ENCODE measurements at regions not wholly inside any gene's neighbourhood (a gene's known extent, or its start where the extent isn't known, plus 50 kb on each side); places are given as distances from the start of the nearest gene placed in this dataset.

DNA sequence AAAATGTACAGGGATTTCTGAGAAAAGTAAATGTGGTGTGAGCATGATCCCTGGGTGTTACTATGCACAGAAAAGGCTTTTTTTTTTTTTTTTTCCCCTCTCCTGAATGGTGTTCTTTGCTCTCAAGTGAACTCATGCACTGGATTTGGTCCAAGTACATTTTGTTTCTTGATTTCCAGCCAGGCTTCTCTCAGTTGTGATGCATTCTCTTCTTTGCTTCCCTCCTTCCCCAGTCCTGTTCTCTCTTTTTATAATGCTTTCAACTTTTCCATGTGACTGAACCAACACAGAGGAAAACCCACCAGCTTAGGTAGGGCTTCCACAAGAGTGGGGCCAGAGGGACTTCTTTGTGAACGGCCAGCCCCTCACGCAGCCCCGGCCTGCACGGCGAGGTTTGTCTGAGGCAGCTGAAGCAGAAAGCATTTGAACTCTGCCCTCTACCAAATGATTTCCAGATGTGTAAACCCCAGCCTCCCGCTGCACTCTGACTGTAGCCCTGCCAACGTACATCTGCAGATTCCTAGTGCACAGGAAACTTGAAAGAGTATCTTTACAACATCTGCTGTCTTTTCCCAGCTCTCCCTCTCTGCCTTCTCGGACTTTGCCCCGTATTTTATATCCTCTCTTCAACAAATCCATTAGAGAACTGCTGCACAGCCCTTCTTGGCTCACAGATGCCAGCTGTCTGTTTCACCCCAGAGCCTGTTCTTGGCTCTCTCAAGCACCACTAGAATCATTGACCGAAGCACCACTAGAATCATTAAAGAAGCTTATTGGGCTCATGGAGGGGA, 71.8 kb upstream of the CD180 start:
- H3K9me3 ChIP-seq (ENCODE audit: low read depth): peaks cover 3% of the 10 kb centered on the region
- H4K20me1 ChIP-seq (ENCODE audit: insufficient read depth, poor library complexity, severe bottlenecking): no peaks in the 10 kb centered on the region
- H3K4me3 ChIP-seq: no peak overlapping the region
- H3K36me3 ChIP-seq (replicated peaks; ENCODE audit: insufficient read depth, low read depth): no peaks in the 10 kb centered on the region
- H3K4me2 ChIP-seq: peak overlapping the region; percentile 38
- H3K4me1 ChIP-seq (ENCODE audit: insufficient read depth): peaks cover 54% of the 10 kb centered on the region
- no peak overlapping the region for H2AFZ ChIP-seq
- H3K27ac ChIP-seq: peak overlapping the region; percentile 94
- H3K27me3 ChIP-seq: no peaks in the 10 kb centered on the region
- 9% methylated on average over 10 of the region's 10 CpGs for WGBS (ENCODE audit: low lambda C conversion rate, missing lambda C conversion rate)
- TF ChIP-seq EZH2 (IDR thresholded peaks at IDR 0.05; ENCODE audit: borderline replicate concordance): no peak
- TF ChIP-seq, protein P1, sequence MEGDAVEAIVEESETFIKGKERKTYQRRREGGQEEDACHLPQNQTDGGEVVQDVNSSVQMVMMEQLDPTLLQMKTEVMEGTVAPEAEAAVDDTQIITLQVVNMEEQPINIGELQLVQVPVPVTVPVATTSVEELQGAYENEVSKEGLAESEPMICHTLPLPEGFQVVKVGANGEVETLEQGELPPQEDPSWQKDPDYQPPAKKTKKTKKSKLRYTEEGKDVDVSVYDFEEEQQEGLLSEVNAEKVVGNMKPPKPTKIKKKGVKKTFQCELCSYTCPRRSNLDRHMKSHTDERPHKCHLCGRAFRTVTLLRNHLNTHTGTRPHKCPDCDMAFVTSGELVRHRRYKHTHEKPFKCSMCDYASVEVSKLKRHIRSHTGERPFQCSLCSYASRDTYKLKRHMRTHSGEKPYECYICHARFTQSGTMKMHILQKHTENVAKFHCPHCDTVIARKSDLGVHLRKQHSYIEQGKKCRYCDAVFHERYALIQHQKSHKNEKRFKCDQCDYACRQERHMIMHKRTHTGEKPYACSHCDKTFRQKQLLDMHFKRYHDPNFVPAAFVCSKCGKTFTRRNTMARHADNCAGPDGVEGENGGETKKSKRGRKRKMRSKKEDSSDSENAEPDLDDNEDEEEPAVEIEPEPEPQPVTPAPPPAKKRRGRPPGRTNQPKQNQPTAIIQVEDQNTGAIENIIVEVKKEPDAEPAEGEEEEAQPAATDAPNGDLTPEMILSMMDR (IDR thresholded peaks at IDR 0.05; ENCODE audit: poor library complexity): no peak
- no peak for TF ChIP-seq EZH2phosphoT487 (IDR thresholded peaks at IDR 0.05; ENCODE audit: low read depth, severe bottlenecking, unreplicated experiment)
- peak; percentile 89 for DNase-seq (ENCODE audit: low spot score)
- H3K79me2 ChIP-seq: no peaks in the 10 kb centered on the region
- no peaks in the 10 kb centered on the region for H3K9me2 ChIP-seq (replicated peaks; ENCODE audit: insufficient read depth)

DNA sequence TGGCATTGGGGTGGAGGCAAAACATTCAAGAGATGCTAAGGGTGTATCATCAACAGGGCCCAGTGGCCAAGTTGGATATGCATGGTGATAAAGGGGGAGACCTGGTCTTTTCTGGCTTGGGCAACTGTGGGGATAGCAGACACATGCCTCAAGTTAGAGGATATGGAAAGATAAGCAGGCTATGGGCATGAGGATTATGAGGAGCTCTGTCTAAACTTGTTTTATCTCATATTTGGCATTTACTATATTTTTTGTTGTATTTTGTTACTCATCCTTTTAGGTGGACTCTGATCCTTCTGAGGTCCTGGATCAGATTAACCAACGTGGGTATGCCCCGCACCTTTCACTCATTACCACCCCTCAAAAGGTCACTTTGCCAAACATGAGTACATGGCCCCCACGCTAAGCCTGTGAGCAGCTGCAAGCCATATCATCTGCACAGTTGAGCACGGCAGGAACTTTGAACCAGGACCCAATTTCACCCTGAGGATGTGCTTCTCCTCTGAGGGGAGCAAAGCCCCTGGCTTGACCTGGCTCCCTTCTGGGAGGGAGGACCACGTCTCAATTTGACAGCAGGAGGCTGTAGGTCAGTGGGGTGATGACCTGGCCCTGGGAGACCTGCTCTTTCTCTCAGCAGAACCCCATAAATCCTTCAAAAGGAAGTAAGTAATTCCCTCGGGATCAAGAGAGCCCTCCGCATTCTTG, 71.1 kb upstream of the CD180 start:
- H3K27ac ChIP-seq: peak overlapping the region; percentile 94
- H4K20me1 ChIP-seq (ENCODE audit: insufficient read depth, poor library complexity, severe bottlenecking): no peaks in the 10 kb centered on the region
- peaks cover 54% of the 10 kb centered on the region for H3K4me1 ChIP-seq (ENCODE audit: insufficient read depth)
- WGBS (ENCODE audit: low lambda C conversion rate, missing lambda C conversion rate): 32% methylated on average over 7 of the region's 7 CpGs
- DNase-seq (ENCODE audit: low spot score): no peak
- no peaks in the 10 kb centered on the region for H3K79me2 ChIP-seq
- no peaks in the 10 kb centered on the region for H3K36me3 ChIP-seq (replicated peaks; ENCODE audit: insufficient read depth, low read depth)
- H3K27me3 ChIP-seq: no peaks in the 10 kb centered on the region
- no peak overlapping the region for H3K4me3 ChIP-seq
- H2AFZ ChIP-seq: no peak overlapping the region
- no peak for TF ChIP-seq EZH2 (IDR thresholded peaks at IDR 0.05; ENCODE audit: borderline replicate concordance)
- TF ChIP-seq, protein P1 (IDR thresholded peaks at IDR 0.05; ENCODE audit: poor library complexity): no peak
- TF ChIP-seq EZH2phosphoT487 (IDR thresholded peaks at IDR 0.05; ENCODE audit: low read depth, severe bottlenecking, unreplicated experiment): no peak
- H3K9me2 ChIP-seq (replicated peaks; ENCODE audit: insufficient read depth): no peaks in the 10 kb centered on the region
- peak overlapping the region; percentile 38 for H3K4me2 ChIP-seq
- peaks cover 3% of the 10 kb centered on the region for H3K9me3 ChIP-seq (ENCODE audit: low read depth)

DNA sequence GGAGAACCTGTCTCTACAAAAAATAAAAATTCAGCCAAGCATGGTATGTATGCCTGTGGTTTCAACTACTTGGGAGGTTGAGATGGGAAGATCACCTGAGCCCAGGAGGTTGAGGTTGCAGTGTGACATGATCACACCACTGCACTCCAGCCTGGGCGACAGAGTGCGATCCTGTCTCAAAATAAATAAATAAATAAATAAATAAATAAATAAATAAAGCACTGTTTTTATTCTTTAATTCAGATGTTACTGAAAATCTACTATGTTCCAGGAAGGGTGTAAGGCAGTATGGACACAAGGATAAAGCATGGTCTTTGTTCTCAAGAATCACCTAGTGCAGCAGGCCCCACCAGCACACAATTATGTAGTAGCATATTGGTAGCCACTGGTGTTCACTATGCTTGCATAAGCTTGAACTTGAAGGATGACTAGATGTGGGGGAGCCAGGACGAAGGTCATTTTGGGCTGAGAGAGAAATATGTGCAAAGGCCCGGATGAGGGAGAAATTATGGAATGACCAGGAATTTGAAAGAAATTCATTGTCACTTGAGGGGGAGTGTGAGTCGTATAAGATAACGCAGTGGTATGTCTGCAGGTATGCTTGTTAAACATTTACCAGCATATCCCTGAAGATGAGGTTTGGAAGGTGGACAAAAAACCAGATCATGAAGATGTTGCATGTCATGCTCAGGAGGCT, 70.2 kb upstream of the CD180 start:
- peak overlapping the region; percentile 94 for H3K27ac ChIP-seq
- 78% methylated on average over 6 of the region's 6 CpGs for WGBS (ENCODE audit: low lambda C conversion rate, missing lambda C conversion rate)
- no peak overlapping the region for H2AFZ ChIP-seq
- no peaks in the 10 kb centered on the region for H3K36me3 ChIP-seq (replicated peaks; ENCODE audit: insufficient read depth, low read depth)
- no peak overlapping the region for H3K4me3 ChIP-seq
- H3K27me3 ChIP-seq: no peaks in the 10 kb centered on the region
- H4K20me1 ChIP-seq (ENCODE audit: insufficient read depth, poor library complexity, severe bottlenecking): no peaks in the 10 kb centered on the region
- TF ChIP-seq EZH2phosphoT487 (IDR thresholded peaks at IDR 0.05; ENCODE audit: low read depth, severe bottlenecking, unreplicated experiment): no peak
- TF ChIP-seq, protein P1 (IDR thresholded peaks at IDR 0.05; ENCODE audit: poor library complexity): no peak
- TF ChIP-seq EZH2 (IDR thresholded peaks at IDR 0.05; ENCODE audit: borderline replicate concordance): no peak
- no peaks in the 10 kb centered on the region for H3K9me2 ChIP-seq (replicated peaks; ENCODE audit: insufficient read depth)
- peaks cover 3% of the 10 kb centered on the region for H3K9me3 ChIP-seq (ENCODE audit: low read depth)
- H3K79me2 ChIP-seq: no peaks in the 10 kb centered on the region
- no peak overlapping the region for H3K4me2 ChIP-seq
- H3K4me1 ChIP-seq (ENCODE audit: insufficient read depth): peaks cover 54% of the 10 kb centered on the region
- DNase-seq (ENCODE audit: low spot score): no peak

Data from hepatocyte (in vitro differentiated cells).